HG03469 (cell line): ENCODE measurements at regions not wholly inside any gene's neighbourhood (a gene's known extent, or its start where the extent isn't known, plus 50 kb on each side); places are given as distances from the start of the nearest gene placed in this dataset.

Experiments used
- ATAC-seq: cut with Tn5 transposase; IDR thresholded peaks from one replicate; pipeline ENCODE4 v1.9.1; 2021; ENCODE audit warnings: mild to moderate bottlenecking, moderate library complexity, moderate number of reproducible peaks; ENCODE audit not compliant: unreplicated experiment

DNA sequence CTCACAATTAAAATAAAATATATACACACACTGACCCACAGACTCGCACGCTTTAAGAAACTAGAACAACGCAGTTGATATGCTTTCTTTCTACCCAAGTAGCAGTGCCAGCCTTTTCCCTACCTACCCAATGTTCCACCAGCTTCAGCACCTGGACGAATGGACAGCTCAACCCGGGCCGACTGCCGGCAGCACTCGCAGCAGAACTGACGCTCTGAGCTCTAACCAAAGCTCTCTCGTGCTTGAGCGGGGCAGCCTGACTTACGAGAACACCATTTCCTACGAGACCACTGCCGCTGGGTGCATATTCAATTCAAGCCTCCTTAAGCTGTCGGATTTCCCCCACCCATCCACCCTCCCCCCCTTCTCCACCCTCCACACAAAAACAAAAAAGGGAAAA is 127.4 kb upstream of the DPYD start:
- ATAC-seq = no peak

- no peak for ATAC-seq
Measured at GRCh38 chr1:98047171-98047570, 126.3 kb upstream of the DPYD start.

GRCh38 chr1:98045767-98046641 is 125.2 kb upstream of the DPYD start:
- ATAC-seq = no peak

DNA sequence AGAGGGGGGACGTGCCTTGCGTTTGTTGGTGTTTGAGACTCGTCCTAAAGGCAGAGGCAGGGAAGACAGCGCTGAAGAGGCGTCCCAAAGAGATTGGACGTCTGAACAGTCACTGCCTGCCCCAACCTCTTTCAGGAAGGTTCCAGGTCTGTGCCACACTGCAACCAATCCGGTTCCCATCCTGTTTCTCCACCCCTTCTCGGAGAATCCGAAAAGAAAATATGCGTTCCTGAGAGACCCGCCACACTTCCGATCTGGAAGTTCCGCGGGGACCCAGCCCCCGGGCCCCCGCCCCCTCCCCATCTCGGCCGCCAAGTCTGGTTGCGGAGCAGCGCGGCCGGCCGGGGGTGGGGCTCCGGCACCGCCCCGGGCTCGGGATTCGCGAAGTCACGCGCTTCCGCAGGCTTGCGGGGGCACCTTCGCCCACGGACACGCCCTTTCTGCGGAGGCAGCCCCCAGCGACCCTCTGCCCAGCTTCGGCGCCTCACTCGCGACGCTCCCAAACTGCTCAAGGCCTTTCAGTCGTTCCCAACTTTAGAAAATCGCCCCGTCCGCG is 124.5 kb upstream of the DPYD start:
- ATAC-seq = no peak

DNA sequence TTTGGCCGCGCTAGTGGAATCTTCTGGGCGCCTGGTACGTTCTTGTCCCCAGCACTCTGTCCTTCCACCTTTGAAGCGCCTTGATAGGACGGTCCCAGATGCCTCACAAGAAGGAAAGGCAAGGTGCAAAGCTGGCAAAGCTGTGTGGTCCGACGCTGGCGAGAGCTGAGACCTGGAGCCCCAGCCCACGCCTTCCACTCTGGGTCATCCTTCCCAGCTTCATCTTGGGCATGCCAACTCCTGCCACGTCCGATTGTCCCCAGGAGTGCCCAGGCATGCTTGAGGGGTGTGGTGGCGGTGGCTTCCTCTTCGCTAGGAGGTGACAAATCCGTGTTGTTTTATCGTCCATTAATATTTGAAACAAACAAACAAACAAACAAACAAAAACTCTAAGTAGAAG is 123.9 kb upstream of the DPYD start:
- ATAC-seq = no peak

- ATAC-seq = no peak
Measured at GRCh38 chr1:98044071-98044697, 123.3 kb upstream of the DPYD start.

DNA sequence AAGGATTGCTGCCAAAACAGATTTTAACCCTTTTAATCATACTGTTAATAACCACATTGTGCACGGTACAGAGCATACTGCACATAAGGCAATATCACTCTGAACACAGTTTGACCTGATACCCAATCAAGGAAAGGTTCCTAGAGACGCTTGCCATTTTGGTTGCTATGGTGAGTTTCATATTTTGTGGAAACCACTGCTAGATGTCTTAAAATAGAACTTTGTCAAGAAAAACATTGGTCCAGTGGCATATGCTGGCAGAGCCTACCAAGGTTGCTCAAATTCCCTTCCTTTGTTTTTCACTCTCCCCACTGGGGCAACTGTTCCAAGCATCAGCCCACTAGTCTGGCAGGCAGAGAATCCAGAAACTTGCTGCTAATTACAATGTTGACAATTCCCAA is 114.8 kb upstream of the DPYD start:
- no peak for ATAC-seq

DNA sequence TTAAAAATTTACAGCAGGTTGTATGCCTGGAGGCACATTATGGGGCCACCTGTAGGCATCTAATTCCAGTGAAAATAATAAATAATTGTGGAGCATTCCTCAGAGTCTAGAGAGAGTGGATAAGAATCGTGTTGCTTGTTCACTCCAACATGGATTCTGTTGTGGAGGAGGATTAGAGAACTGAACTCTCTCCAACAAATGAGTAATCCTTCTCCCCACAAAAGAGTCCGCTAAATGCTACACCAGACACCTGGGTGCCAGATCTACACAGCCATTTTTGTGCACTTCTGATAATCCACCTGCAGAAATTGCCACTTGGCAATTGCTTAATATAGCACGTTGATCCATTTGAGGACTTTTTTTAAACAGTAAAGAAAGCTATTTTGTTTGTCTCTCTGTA is 113.7 kb upstream of the DPYD start:
- no peak for ATAC-seq

- no peak for ATAC-seq
Measured at GRCh38 chr1:98032958-98033357, 112.1 kb upstream of the DPYD start.

DNA sequence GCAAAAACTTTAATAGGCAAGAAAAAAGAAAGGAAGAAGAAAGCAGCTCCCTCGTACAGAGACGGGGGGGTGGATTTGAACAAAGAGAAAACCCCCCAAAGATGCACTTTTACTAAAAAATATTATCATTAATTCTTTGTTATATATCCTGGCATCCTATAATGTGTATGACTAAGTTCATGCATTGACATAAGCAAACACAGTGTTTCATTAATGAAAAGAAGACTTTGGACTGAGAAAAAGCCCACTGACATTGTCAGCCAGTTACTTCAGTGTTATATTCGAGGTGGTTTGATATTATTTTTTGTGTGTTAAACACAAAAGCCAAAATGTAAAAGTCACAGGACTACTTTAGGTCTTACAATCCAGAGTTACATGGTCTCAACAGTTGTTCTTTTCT is 110.1 kb upstream of the DPYD start:
- ATAC-seq = no peak

DNA sequence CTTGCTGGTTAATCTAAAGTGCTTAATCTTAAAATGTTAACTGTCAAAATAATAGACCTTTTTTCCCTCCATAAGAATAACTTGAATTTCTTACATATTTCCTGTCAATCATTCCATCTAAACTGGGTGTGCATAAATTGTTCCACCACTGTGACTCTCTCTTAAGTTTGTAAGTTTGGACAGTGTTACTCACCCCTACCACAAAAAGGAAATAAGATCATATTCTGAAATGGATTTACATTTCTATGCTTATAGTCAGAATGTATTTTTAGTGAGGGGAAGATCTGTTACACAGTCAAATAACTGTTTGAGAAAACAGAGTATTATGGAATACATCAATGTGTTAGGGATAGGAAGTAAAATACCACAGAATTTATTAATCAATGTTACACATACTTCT is 109.6 kb upstream of the DPYD start:
- ATAC-seq = no peak

- no peak for ATAC-seq
Measured at GRCh38 chr1:98028800-98029199, 108.0 kb upstream of the DPYD start.

DNA sequence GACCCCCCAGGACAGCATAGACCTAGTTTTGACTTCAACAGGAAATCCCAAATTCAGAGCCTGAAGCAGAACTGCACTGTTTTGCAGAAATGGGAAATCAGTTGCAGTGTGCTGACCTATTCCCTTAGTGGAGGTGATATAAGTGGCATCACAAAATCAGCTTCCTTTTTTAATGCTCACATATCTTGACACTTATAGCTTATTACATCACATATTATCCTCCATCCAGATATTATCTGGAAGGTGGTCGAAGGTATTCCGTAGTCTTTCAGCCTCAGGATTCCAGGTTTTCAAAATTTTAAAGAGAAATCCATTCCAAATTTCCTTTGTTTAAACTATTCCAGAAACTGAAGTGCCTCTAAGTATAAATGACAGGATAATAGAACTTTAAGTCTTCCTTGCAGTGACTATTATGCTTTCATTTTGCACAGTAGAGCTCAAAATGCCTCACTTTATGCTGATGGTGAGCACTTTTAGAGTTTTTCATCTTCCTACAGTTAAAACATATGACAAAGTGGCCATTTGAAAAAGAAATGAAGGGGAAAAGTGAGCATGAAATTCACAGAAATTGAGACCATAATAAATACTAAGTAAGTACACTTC is 106.4 kb upstream of the DPYD start:
- no peak for ATAC-seq

DNA sequence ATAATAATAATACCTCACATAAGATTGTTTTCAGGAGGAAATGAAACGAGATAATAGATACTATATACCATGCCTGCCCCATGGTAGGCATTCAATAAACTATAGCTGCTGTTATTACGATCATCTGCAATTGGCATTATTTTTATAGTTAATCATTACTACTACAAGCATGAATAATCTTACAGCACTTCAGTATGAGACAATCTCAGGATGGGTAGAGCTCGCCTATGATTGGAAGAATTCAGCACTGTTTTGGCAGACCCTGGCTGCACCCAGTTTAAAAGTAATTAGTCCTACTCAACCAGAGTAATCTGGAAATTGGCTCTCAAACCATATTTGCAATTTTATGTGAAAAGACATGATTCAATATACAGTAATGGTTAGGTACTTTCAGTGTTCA is 105.0 kb upstream of the DPYD start:
- ATAC-seq = no peak

DNA sequence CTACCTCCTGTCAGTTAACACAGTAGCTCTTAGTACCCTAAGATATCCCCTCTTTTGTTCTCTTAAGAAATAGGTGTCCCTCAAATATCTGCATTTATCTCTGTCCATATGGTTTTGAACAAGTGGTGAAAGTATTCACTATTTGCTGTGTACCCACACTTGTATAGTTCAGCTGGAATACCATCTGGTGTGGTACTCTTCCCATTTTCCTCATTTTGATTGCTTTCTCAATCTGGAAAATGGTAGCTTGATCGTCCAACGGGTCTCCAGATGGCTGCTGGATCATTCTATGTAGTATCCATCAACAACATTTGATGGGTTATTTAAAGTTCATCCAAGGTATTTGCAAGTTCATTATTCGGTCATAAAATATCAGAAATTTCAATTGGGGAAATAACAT is 100.3 kb upstream of the DPYD start:
- no peak for ATAC-seq

DNA sequence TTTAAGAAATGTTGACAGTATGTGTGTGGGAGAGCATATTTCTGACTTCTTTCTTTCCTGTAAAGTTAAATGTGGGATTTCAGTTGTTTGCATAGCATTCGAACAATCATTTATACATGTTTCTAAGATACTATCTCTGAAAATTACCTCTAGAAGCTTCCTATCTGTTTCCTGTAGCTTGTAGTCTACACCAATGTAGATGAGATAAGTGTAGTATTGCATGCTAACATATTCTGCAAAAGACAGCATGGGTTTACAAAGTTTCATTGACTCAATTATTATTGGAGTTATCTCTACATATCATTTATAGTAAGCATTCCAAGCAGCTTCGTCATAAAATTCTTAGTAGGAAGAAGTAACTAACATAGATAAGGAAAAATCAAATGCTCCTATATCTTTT is 98.9 kb upstream of the DPYD start:
- ATAC-seq = no peak

DNA sequence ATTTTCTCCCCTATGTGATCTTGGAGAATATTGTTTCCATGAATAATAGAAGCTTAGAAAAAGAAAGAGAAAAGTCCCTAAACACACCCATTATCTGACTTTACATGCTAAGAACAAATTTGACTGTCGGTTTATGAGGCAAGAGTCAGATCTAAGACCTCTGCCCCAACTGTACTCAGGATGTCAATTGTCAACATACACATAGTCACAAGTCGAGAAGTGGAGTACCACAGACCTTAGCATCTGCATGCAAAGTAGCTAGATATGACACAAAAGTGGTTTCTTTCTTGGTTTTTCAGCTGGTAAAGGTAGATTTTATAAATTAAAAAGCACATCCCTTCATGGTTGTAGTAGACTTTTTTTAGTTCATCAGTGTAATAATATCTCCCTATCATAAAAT is 97.2 kb upstream of the DPYD start:
- ATAC-seq = no peak

DNA sequence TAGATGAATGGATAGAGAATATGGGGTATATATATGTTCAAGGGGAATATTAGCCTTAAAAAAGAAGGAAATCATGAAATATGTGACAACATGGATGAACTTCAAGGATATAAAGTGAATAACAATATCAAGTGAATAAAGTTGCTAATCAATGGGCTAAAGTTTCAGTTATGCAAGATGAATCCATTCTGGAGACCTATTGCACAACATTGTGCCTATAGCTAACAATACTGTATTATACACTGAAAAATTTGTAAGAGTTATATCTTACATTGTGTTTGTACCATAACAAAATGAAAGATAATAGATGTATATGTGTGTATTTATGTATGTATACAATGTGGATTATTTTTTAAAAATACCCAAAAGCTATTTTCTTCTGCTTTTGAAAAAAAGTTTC is 96.3 kb upstream of the DPYD start:
- ATAC-seq = no peak

- ATAC-seq = no peak
Measured at GRCh38 chr1:98008373-98008772, 87.5 kb upstream of the DPYD start.

GRCh38 chr1:98005326-98006010 is 84.6 kb upstream of the DPYD start:
- no peak for ATAC-seq

DNA sequence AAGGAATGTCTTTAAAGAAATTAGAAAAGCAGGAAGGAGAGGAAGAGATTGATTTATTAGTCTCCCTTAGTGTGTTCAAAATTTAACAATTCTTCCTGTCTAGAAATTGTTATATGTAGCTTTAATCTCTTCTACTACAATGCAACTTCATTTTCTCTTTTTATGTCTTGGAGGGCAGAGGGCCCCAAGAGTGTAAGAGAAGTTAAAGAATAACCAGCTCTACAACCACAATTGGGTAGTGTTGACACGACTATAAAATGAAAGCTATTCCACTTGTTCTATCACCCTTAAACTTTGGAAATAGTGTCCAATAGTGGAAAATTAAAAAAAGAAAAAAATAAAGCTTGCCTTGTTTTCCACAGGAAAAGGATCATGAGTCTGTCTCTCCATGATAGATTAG is 82.6 kb upstream of the DPYD start:
- ATAC-seq = no peak
